ENCODE measurements at regions not wholly inside any gene's neighbourhood (a gene's known extent, or its start where the extent isn't known, plus 50 kb on each side); places are given as distances from the start of the nearest gene placed in this dataset.

GRCh38 chr5:17160756-17161040 lies 56.7 kb upstream of the BASP1 start:
- no peak overlapping the region for H2AFZ ChIP-seq (ENCODE audit: low read depth, low read length)

More at GRCh38 chr5:17160756-17161040, 56.7 kb upstream of the BASP1 start:
- Histone ChIP-seq H3K4me3 (no peak overlapping the region), H3K4me1 (replicated peaks in 1 of 2; ENCODE audit: control insufficient read depth in 2 of 2, insufficient read depth in 2 of 2, low read length in 2 of 2) (no peaks in the 10 kb centered on the region; a peak in 1 of 5 replicates), H3K79me2 (ENCODE audit: control insufficient read depth, insufficient read depth, low read length) (no peaks in the 10 kb centered on the region), H3K4me2 (ENCODE audit: insufficient read depth, low read length) (no peak overlapping the region), H3K9ac (ENCODE audit: insufficient read depth in 1 of 2, low read depth in 2 of 2, low read length in 2 of 2) (no peak overlapping the region), H4K20me1 (replicated peaks; ENCODE audit: control insufficient read depth, insufficient read depth, low read length) (no peaks in the 10 kb centered on the region), H3K27me3 (ENCODE audit: control insufficient read depth in 2 of 2, insufficient read depth in 2 of 2, low read length in 2 of 2) (peaks cover 2 to 4% of the 10 kb centered on the region in 2 experiments; a peak in 2 of 5 replicates), H3K27ac (ENCODE audit: extremely low read depth, low read depth, low read length) (no peak overlapping the region), H3K9me1 (ENCODE audit: control insufficient read depth, insufficient read depth, low read length) (no peaks in the 10 kb centered on the region), H3K9me3 (replicated peaks; ENCODE audit: control insufficient read depth, insufficient read depth, low read depth, low read length) (no peaks in the 10 kb centered on the region), H3K36me3 (ENCODE audit: control insufficient read depth, insufficient read depth, low read length) (no peaks in the 10 kb centered on the region)
- POLR2A ChIA-PET, result no interaction called here
- CTCF ChIA-PET (ENCODE audit: low intra/inter-chr PET ratio), result no interaction called here
- ATAC-seq (no peak), DNase-seq (ENCODE audit: extremely low read depth in 1 of 4, low spot score in 3 of 4) (no peak), FAIRE-seq (no peak)
- BruUV-seq (replicated peaks), result no TSS peak
- TF ChIP-seq MAFK (IDR thresholded peaks at IDR 0.05; ENCODE audit: low read length) (no peak), RUNX1 (IDR thresholded peaks at IDR 0.05; ENCODE audit: low read depth) (no peak), LCOR (CRISPR knock-in tag; IDR thresholded peaks at IDR 0.05) (no peak), POLR3G (IDR thresholded peaks at IDR 0.05; ENCODE audit: extremely low read depth, insufficient read length, insufficient replicate concordance) (no peak), ETV1 (tag; conservative IDR thresholded peaks at IDR 0.05; ENCODE audit: low read depth) (no peak), GMEB1 (CRISPR knock-in tag; IDR thresholded peaks at IDR 0.05) (no peak), GABPB1 (CRISPR knock-in tag; IDR thresholded peaks at IDR 0.05) (no peak), ZBTB12 (CRISPR knock-in tag; IDR thresholded peaks at IDR 0.05) (no peak), ZNF444 (CRISPR knock-in tag; IDR thresholded peaks at IDR 0.05) (no peak), FOXA3 (CRISPR knock-in tag; conservative IDR thresholded peaks at IDR 0.05 in 1 of 2, IDR thresholded peaks at IDR 0.05 in 1 of 2) (no peak), PATZ1 (CRISPR knock-in tag; IDR thresholded peaks at IDR 0.05; ENCODE audit: borderline replicate concordance) (no peak), E4F1 (CRISPR knock-in tag; IDR thresholded peaks at IDR 0.05; ENCODE audit: borderline replicate concordance) (no peak), ZNF280B (CRISPR knock-in tag; IDR thresholded peaks at IDR 0.05) (no peak)
- 0% methylated on average over 2 of the region's 2 CpGs for WGBS (ENCODE audit: insufficient coverage, low coverage, missing lambda C conversion rate)
- in situ Hi-C loops (cut with MboI), result no loop called here
- intact Hi-C loops (cut with micrococcal nuclease), result no loop called here
